ENCODE measurements at regions not wholly inside any gene's neighbourhood (a gene's known extent, or its start where the extent isn't known, plus 50 kb on each side); places are given as distances from the start of the nearest gene placed in this dataset.

- no peak overlapping the region for H3K4me3 Mint-ChIP-seq
- H3K27ac Mint-ChIP-seq = no peak overlapping the region
- H3K36me3 Mint-ChIP-seq = no peaks in the 10 kb centered on the region
- H3K27me3 Mint-ChIP-seq = peaks cover 3% of the 10 kb centered on the region
- no peaks in the 10 kb centered on the region for H3K9me3 Mint-ChIP-seq (ENCODE audit: low read depth)
- no peaks in the 10 kb centered on the region for H3K4me1 Mint-ChIP-seq (ENCODE audit: low read depth)
Measured at GRCh38 chr6:139474145-139475108, 100.0 kb upstream of the CITED2 start.

- H3K9me3 Mint-ChIP-seq (ENCODE audit: low read depth) = no peaks in the 10 kb centered on the region
- H3K36me3 Mint-ChIP-seq = no peaks in the 10 kb centered on the region
- H3K4me3 Mint-ChIP-seq = no peak overlapping the region
- no peaks in the 10 kb centered on the region for H3K4me1 Mint-ChIP-seq (ENCODE audit: low read depth)
- no peak overlapping the region for H3K27ac Mint-ChIP-seq
- H3K27me3 Mint-ChIP-seq = no peaks in the 10 kb centered on the region
Measured at GRCh38 chr6:139473731-139474130, 99.3 kb upstream of the CITED2 start.

GRCh38 chr6:139473231-139473701, 98.8 kb upstream of the CITED2 start:
- H3K36me3 Mint-ChIP-seq = no peaks in the 10 kb centered on the region
- H3K9me3 Mint-ChIP-seq (ENCODE audit: low read depth) = no peaks in the 10 kb centered on the region
- no peaks in the 10 kb centered on the region for H3K27me3 Mint-ChIP-seq
- no peaks in the 10 kb centered on the region for H3K4me1 Mint-ChIP-seq (ENCODE audit: low read depth)
- no peak overlapping the region for H3K4me3 Mint-ChIP-seq
- H3K27ac Mint-ChIP-seq = no peak overlapping the region

- no peak overlapping the region for H3K4me3 Mint-ChIP-seq
- no peaks in the 10 kb centered on the region for H3K36me3 Mint-ChIP-seq
- no peak overlapping the region for H3K27ac Mint-ChIP-seq
- H3K4me1 Mint-ChIP-seq (ENCODE audit: low read depth) = no peaks in the 10 kb centered on the region
- H3K27me3 Mint-ChIP-seq = no peaks in the 10 kb centered on the region
- no peaks in the 10 kb centered on the region for H3K9me3 Mint-ChIP-seq (ENCODE audit: low read depth)
Measured at GRCh38 chr6:139472351-139473015, 98.0 kb upstream of the CITED2 start.

- no peaks in the 10 kb centered on the region for H3K36me3 Mint-ChIP-seq
- H3K9me3 Mint-ChIP-seq (ENCODE audit: low read depth) = no peaks in the 10 kb centered on the region
- H3K4me1 Mint-ChIP-seq (ENCODE audit: low read depth) = no peaks in the 10 kb centered on the region
- no peak overlapping the region for H3K4me3 Mint-ChIP-seq
- H3K27ac Mint-ChIP-seq = no peak overlapping the region
- H3K27me3 Mint-ChIP-seq = no peaks in the 10 kb centered on the region
Measured at GRCh38 chr6:139470997-139471396, 96.5 kb upstream of the CITED2 start.

- H3K9me3 Mint-ChIP-seq (ENCODE audit: low read depth) = no peaks in the 10 kb centered on the region
- no peaks in the 10 kb centered on the region for H3K27me3 Mint-ChIP-seq
- no peak overlapping the region for H3K27ac Mint-ChIP-seq
- no peaks in the 10 kb centered on the region for H3K36me3 Mint-ChIP-seq
- no peaks in the 10 kb centered on the region for H3K4me1 Mint-ChIP-seq (ENCODE audit: low read depth)
- no peak overlapping the region for H3K4me3 Mint-ChIP-seq
Measured at GRCh38 chr6:139468178-139468819, 93.9 kb upstream of the CITED2 start.

GRCh38 chr6:139457476-139457875, 83.0 kb upstream of the CITED2 start:
- Mint-ChIP-seq H3K9me3 (ENCODE audit: low read depth) (no peaks in the 10 kb centered on the region), H3K4me3 (no peak overlapping the region), H3K27me3 (no peaks in the 10 kb centered on the region), H3K36me3 (no peaks in the 10 kb centered on the region), H3K27ac (no peak overlapping the region), H3K4me1 (ENCODE audit: low read depth) (no peaks in the 10 kb centered on the region)

GRCh38 chr6:139452148-139452876, 77.9 kb upstream of the CITED2 start:
- Mint-ChIP-seq H3K9me3 (ENCODE audit: low read depth) (no peaks in the 10 kb centered on the region), H3K4me3 (no peak overlapping the region), H3K36me3 (no peaks in the 10 kb centered on the region), H3K4me1 (ENCODE audit: low read depth) (no peaks in the 10 kb centered on the region), H3K27me3 (no peaks in the 10 kb centered on the region), H3K27ac (no peak overlapping the region)

- Mint-ChIP-seq H3K27ac (no peak overlapping the region), H3K27me3 (no peaks in the 10 kb centered on the region), H3K36me3 (no peaks in the 10 kb centered on the region), H3K4me1 (ENCODE audit: low read depth) (no peaks in the 10 kb centered on the region), H3K9me3 (ENCODE audit: low read depth) (no peaks in the 10 kb centered on the region), H3K4me3 (no peak overlapping the region)
Measured at GRCh38 chr6:139449611-139450000, 75.2 kb upstream of the CITED2 start.

GRCh38 chr6:139448998-139449610, 74.7 kb upstream of the CITED2 start:
- no peak overlapping the region for H3K4me3 Mint-ChIP-seq
- H3K4me1 Mint-ChIP-seq (ENCODE audit: low read depth) = no peaks in the 10 kb centered on the region
- no peaks in the 10 kb centered on the region for H3K9me3 Mint-ChIP-seq (ENCODE audit: low read depth)
- H3K36me3 Mint-ChIP-seq = no peaks in the 10 kb centered on the region
- no peaks in the 10 kb centered on the region for H3K27me3 Mint-ChIP-seq
- no peak overlapping the region for H3K27ac Mint-ChIP-seq

GRCh38 chr6:139448051-139448649, 73.7 kb upstream of the CITED2 start:
- no peaks in the 10 kb centered on the region for H3K27me3 Mint-ChIP-seq
- H3K27ac Mint-ChIP-seq = no peak overlapping the region
- no peak overlapping the region for H3K4me3 Mint-ChIP-seq

GRCh38 chr6:139447656-139447975, 73.2 kb upstream of the CITED2 start:
- no peaks in the 10 kb centered on the region for H3K36me3 Mint-ChIP-seq
- H3K4me3 Mint-ChIP-seq = no peak overlapping the region
- H3K27ac Mint-ChIP-seq = no peak overlapping the region
- H3K9me3 Mint-ChIP-seq (ENCODE audit: low read depth) = no peaks in the 10 kb centered on the region
- H3K4me1 Mint-ChIP-seq (ENCODE audit: low read depth) = no peaks in the 10 kb centered on the region
- H3K27me3 Mint-ChIP-seq = no peaks in the 10 kb centered on the region

More at GRCh38 chr6:139448051-139448649, 73.7 kb upstream of the CITED2 start:
- no peaks in the 10 kb centered on the region for H3K9me3 Mint-ChIP-seq (ENCODE audit: low read depth)
- H3K36me3 Mint-ChIP-seq = no peaks in the 10 kb centered on the region
- H3K4me1 Mint-ChIP-seq (ENCODE audit: low read depth) = no peaks in the 10 kb centered on the region

- H3K27ac Mint-ChIP-seq = no peak overlapping the region
- no peaks in the 10 kb centered on the region for H3K4me1 Mint-ChIP-seq (ENCODE audit: low read depth)
- no peak overlapping the region for H3K4me3 Mint-ChIP-seq
- H3K27me3 Mint-ChIP-seq = peaks cover 2% of the 10 kb centered on the region
- no peaks in the 10 kb centered on the region for H3K9me3 Mint-ChIP-seq (ENCODE audit: low read depth)
- H3K36me3 Mint-ChIP-seq = no peaks in the 10 kb centered on the region
Measured at GRCh38 chr6:139446768-139447655, 72.6 kb upstream of the CITED2 start.
